Osteocyte (in vitro differentiated cells): ENCODE measurements at regions not wholly inside any gene's neighbourhood (a gene's known extent, or its start where the extent isn't known, plus 50 kb on each side); places are given as distances from the start of the nearest gene placed in this dataset.
A peak's percentile ranks its signal among the peaks of the same experiment; 100 is the strongest.
"Not testable (repeated sequence)": the region's sequence is repeated elsewhere in the genome, so short reads cannot be mapped to it uniquely, and the experiment has no call there.

ENCODE experiments used
- DNase-seq: peaks from one replicate; pipeline ENCODE4 v3.0.0; 2021; ENCODE audit warnings: mixed read lengths; ENCODE audit not compliant: unreplicated experiment; ENCODE audit errors: extremely low spot score
- H3K27ac Mint-ChIP-seq: one replicate; pipeline ENCODE4 v1.8.0; 2021; ENCODE audit warnings: mild to moderate bottlenecking, mixed read lengths; ENCODE audit not compliant: unreplicated experiment
- H3K27me3 Mint-ChIP-seq: one replicate; pipeline ENCODE4 v1.8.0; 2021; ENCODE audit warnings: mixed read lengths; ENCODE audit not compliant: unreplicated experiment
- H3K36me3 Mint-ChIP-seq: one replicate; pipeline ENCODE4 v1.8.0; 2021; ENCODE audit warnings: mixed read lengths; ENCODE audit not compliant: unreplicated experiment
- H3K4me1 Mint-ChIP-seq: one replicate; pipeline ENCODE4 v1.8.0; 2021; ENCODE audit warnings: mixed read lengths; ENCODE audit not compliant: unreplicated experiment
- H3K4me3 Mint-ChIP-seq: one replicate; pipeline ENCODE4 v1.8.0; 2021; ENCODE audit warnings: mild to moderate bottlenecking, moderate library complexity, mixed read lengths; ENCODE audit not compliant: unreplicated experiment
- H3K9me3 Mint-ChIP-seq: one replicate; pipeline ENCODE4 v1.8.0; 2021; ENCODE audit warnings: mixed read lengths; ENCODE audit not compliant: unreplicated experiment

DNA sequence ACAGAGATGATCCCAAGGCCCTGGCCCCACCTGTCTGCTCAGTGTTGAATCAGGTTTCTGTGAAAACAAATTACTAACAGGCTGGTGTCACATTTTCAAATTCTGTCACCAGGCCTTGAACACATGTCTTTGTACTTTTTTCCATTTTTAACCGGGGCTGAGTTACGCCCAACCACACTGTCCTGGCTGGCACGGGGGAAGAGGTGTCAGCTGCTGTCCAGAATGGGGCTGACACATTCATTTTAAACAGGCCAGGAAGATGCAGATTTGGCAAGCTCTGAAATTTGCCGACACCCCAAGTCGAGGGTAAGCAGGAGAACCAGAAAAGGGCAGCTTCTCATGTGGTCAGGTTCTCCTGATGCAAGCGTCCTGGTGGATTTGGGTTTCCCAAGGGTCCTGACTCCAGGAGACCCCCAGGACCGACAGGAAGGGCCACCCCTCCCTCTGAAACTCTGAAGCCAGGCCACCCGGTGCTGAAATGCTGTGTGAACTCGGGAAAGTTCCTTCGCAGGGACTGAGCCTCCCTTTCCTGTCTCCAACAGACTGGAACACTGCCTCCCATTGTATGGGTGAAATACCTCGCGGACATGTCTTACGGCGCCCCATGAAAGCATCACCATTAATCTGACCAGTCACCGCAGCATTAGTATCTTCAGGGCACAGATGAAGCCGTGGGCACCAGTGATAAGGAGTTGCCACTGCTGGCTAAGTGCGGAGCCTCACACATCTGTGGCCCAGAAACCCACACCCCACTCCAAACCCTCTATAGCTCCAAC is 90.5 kb upstream of the METTL9 start:
- Mint-ChIP-seq H3K27ac (peak overlapping the region; percentile 68), H3K4me1 (peaks cover 61% of the 10 kb centered on the region)
- H3K36me3 Mint-ChIP-seq, H3K4me3 Mint-ChIP-seq, H3K9me3 Mint-ChIP-seq, H3K27me3 Mint-ChIP-seq: not testable (repeated sequence)
- DNase-seq, result peak; percentile 80

- DNase-seq, result peak; percentile 84
- not testable (repeated sequence) for H3K36me3 Mint-ChIP-seq, H3K27me3 Mint-ChIP-seq, H3K4me3 Mint-ChIP-seq, H3K9me3 Mint-ChIP-seq
- Mint-ChIP-seq H3K4me1 (peaks cover 68% of the 10 kb centered on the region), H3K27ac (peak overlapping the region; percentile 75)
These were observed 89.8 kb upstream of the METTL9 start for GRCh38 chr16:21509437-21510086.

DNA sequence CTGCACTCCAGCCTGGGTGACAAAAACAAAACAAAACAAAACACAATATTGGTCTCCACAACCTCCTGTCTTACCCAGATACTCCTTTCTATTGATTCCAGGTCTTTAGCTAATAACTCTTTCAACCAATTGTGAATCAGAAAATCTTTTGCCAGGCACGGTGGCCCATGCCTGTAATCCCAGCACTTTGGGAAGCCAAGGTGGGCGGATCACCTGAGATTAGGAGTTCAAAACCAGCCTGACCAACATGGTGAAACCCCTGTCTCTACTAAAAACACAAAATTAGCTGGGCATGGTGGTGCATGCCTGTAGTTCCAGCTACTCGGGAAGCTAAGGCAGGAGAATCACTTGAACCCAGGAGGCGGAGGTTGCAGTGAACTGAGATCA is 88.5 kb upstream of the METTL9 start:
- peaks cover 80% of the 10 kb centered on the region for H3K4me1 Mint-ChIP-seq
- H3K4me3 Mint-ChIP-seq, H3K27me3 Mint-ChIP-seq, H3K9me3 Mint-ChIP-seq, H3K36me3 Mint-ChIP-seq: not testable (repeated sequence)
- DNase-seq, result peak; percentile 60
- H3K27ac Mint-ChIP-seq, result peak overlapping the region; percentile 97

GRCh38 chr16:21511315-21512210 is 87.8 kb upstream of the METTL9 start:
- peak overlapping the region; percentile 97 for H3K27ac Mint-ChIP-seq
- DNase-seq, result peak; percentile 95
- not testable (repeated sequence) for H3K27me3 Mint-ChIP-seq, H3K36me3 Mint-ChIP-seq, H3K9me3 Mint-ChIP-seq
- peak overlapping the region; percentile 62 for H3K4me3 Mint-ChIP-seq
- H3K4me1 Mint-ChIP-seq, result peaks cover 84% of the 10 kb centered on the region

- not testable (repeated sequence) for H3K36me3 Mint-ChIP-seq, H3K9me3 Mint-ChIP-seq, DNase-seq, H3K4me3 Mint-ChIP-seq, H3K27me3 Mint-ChIP-seq
- Mint-ChIP-seq H3K27ac (peak overlapping the region; percentile 97), H3K4me1 (peaks cover 87% of the 10 kb centered on the region)
These were observed 86.8 kb upstream of the METTL9 start for GRCh38 chr16:21512280-21513192.

DNA sequence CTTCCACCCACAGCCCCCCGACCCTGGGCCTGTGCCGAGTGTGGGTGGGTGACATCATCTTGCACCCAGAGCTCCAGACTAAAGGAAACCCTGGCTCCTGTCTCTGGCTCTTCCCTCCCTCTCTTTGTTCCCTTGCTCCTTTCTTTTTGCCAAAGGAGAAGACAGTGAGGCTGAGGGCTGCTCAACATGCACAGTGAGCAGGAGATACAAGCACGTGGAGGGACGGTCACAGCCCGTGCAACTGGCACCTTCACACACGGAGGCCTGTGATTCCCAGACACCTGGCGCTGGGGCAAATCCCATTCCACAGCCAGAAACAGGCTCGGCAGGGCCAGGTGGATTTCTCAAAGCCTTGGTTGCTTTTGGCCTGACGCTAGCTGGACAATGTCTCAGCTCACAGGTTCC is 86.0 kb upstream of the METTL9 start:
- H3K9me3 Mint-ChIP-seq, H3K36me3 Mint-ChIP-seq, DNase-seq, H3K27me3 Mint-ChIP-seq, H3K4me3 Mint-ChIP-seq: not testable (repeated sequence)
- H3K27ac Mint-ChIP-seq, result peak overlapping the region; percentile 59
- peaks cover 87% of the 10 kb centered on the region for H3K4me1 Mint-ChIP-seq

GRCh38 chr16:21513812-21514473 is 85.4 kb upstream of the METTL9 start:
- not testable (repeated sequence) for H3K4me3 Mint-ChIP-seq, DNase-seq, H3K9me3 Mint-ChIP-seq, H3K36me3 Mint-ChIP-seq, H3K27me3 Mint-ChIP-seq
- Mint-ChIP-seq H3K27ac (peak overlapping the region; percentile 63), H3K4me1 (peaks cover 86% of the 10 kb centered on the region)

DNA sequence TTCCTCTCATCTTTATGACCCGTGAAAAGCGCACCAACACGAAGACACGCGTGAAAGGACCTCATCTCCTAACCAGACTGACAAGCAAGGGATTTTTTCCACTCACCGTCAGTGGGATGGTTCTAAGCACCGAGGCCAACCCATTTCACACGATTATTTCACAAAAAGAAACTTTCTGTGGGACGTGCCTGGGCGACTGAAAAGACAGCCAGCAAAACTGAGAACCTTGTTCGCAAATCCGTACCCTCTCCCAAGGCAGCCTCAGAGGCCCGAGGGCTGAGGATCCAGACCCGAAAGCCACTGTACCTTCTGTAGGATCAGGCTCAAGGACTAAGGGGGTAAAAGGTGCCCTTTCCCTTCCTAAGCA is 84.9 kb upstream of the METTL9 start:
- not testable (repeated sequence) for H3K27me3 Mint-ChIP-seq, H3K9me3 Mint-ChIP-seq, H3K4me3 Mint-ChIP-seq, DNase-seq, H3K36me3 Mint-ChIP-seq
- Mint-ChIP-seq H3K4me1 (peaks cover 82% of the 10 kb centered on the region), H3K27ac (peak overlapping the region; percentile 63)

DNA sequence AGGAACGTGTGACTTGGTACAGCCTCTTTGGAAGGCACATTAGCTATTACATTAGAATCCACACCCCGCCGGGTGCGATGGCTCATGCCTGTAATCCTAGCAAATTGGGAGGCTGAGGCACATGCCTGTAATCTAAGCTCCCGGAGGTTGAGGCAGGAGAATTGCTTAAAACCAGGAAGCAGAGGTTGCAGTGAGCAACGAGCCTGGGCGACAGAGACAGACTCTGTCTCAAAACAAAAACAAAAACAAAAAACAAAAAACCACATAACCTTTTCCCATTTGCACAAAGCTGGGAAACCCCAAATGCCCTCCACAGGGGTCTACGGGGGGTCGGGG is 82.7 kb upstream of the METTL9 start:
- Mint-ChIP-seq H3K27ac (peak overlapping the region; percentile 67), H3K4me1 (peaks cover 69% of the 10 kb centered on the region), H3K4me3 (peak overlapping the region; percentile 50)
- H3K36me3 Mint-ChIP-seq, H3K9me3 Mint-ChIP-seq, DNase-seq, H3K27me3 Mint-ChIP-seq: not testable (repeated sequence)

DNA sequence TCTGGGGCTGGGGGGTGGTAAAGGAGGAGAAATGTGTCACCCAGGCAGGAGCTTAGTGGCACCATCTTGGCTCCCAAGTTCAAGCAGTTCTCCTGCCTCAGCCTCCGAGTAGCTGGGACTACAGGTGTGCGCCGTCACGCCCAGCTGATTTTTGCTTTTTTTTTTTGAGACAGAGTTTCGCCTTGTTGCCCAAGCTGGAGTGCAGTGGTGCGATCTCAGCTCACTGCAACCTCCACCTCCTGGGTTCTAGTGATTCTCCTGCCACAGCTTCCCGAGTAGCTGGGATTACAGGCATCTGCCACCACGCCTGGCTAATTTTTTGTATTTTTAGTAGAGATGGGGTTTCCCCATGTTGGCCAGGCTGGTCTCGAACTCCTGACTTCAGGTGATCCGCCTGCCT is 82.1 kb upstream of the METTL9 start:
- Mint-ChIP-seq H3K27ac (peak overlapping the region; percentile 94), H3K4me3 (peak overlapping the region; percentile 87), H3K4me1 (peaks cover 66% of the 10 kb centered on the region)
- H3K27me3 Mint-ChIP-seq, H3K36me3 Mint-ChIP-seq, DNase-seq, H3K9me3 Mint-ChIP-seq: not testable (repeated sequence)
